ENCODE measurements at regions not wholly inside any gene's neighbourhood (a gene's known extent, or its start where the extent isn't known, plus 50 kb on each side); places are given as distances from the start of the nearest gene placed in this dataset.

DNA sequence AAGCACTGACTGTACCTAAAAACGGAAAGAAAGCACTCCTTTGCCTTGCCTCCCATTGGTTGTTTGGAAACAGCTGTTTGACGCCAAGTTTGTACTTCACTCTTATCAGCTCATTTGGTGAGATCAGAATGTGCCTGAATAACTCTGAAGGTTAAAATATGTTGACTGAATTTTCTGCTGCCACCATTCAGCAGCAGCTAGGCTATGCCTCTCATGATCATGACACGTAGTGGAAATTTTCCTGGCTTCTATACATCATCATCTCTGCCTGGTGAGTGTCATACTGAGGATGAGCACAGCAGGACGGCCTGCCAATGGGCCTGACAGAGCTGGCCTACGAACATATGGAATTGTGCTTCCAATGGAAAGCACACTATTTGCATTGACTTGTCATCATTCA is 704.9 kb upstream of the CITED2 start:
- Histone ChIP-seq H3K4me3 (ENCODE audit: low read length) (no peak overlapping the region), H2BK5ac (ENCODE audit: low read length) (no peak overlapping the region), H3K79me2 (ENCODE audit: control insufficient read depth, insufficient read depth, low read length) (no peaks in the 10 kb centered on the region), H3K79me1 (ENCODE audit: low read length) (no peaks in the 10 kb centered on the region), H3K18ac (ENCODE audit: low read length) (no peak overlapping the region), H4K8ac (ENCODE audit: low read depth, low read length) (no peak overlapping the region), H2BK15ac (replicated peaks; ENCODE audit: low read depth) (no peak overlapping the region), H3K4me2 (ENCODE audit: low read length) (no peak overlapping the region), H3K27ac (ENCODE audit: low read depth, low read length) (no peak overlapping the region), H3K4ac (ENCODE audit: low read depth, low read length) (no peak overlapping the region), H3K56ac (ENCODE audit: low read length) (no peak overlapping the region), H3K36me3 (ENCODE audit: control insufficient read depth, insufficient read depth, low read length) (no peaks in the 10 kb centered on the region), H3K27me3 (ENCODE audit: insufficient read depth, low read length, poor library complexity) (no peaks in the 10 kb centered on the region), H3K4me1 (ENCODE audit: control insufficient read depth, low read depth, low read length) (no peaks in the 10 kb centered on the region), H2AK5ac (ENCODE audit: low read length) (no peak overlapping the region), H4K5ac (ENCODE audit: low read length) (no peak overlapping the region), H2BK120ac (ENCODE audit: low read depth, low read length) (no peak overlapping the region), H3K23ac (ENCODE audit: low read length) (no peak overlapping the region), H3K9ac (ENCODE audit: low read length) (no peak overlapping the region)
- DNase-seq = peak; percentile 6
- no CpG with 5 or more reads among the region's 5 CpGs for WGBS (ENCODE audit: extremely low coverage, insufficient coverage, low lambda C conversion rate)

DNA sequence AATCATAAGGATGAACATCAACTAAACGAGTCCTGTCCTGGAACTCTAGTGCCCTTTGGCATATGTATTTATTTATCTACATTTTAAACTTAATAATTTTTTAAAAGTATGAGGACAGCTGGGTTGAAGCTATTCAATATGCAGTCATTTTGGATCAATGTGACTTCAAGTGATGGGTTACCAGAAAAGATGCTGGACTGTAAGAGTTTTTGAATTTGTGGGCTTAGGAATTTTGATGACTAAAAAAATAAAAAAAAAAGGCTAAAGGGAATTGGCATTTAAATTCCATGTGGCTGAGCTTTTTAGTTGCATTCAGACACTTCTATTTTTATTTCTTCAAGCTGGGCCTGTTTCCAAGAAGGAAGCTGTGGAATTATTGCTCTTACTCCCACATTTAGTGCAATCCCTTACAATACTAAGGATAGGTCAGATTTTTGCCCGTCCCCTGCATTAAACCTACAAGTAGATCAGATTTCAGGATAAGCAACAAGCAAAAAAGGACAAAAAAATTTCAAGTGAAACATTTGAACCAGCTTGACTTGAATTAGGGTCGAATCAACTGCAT is 704.2 kb upstream of the CITED2 start:
- Histone ChIP-seq H3K56ac (ENCODE audit: low read length) (no peak overlapping the region), H3K27me3 (ENCODE audit: insufficient read depth, low read length, poor library complexity) (no peaks in the 10 kb centered on the region), H2AK5ac (ENCODE audit: low read length) (no peak overlapping the region), H3K18ac (ENCODE audit: low read length) (no peak overlapping the region), H3K27ac (ENCODE audit: low read depth, low read length) (no peak overlapping the region), H2BK120ac (ENCODE audit: low read depth, low read length) (no peak overlapping the region), H4K5ac (ENCODE audit: low read length) (no peak overlapping the region), H3K4me3 (ENCODE audit: low read length) (no peak overlapping the region), H3K23ac (ENCODE audit: low read length) (no peak overlapping the region), H2BK15ac (replicated peaks; ENCODE audit: low read depth) (no peak overlapping the region), H3K9ac (ENCODE audit: low read length) (no peak overlapping the region), H3K79me1 (ENCODE audit: low read length) (no peaks in the 10 kb centered on the region), H3K36me3 (ENCODE audit: control insufficient read depth, insufficient read depth, low read length) (no peaks in the 10 kb centered on the region), H3K79me2 (ENCODE audit: control insufficient read depth, insufficient read depth, low read length) (no peaks in the 10 kb centered on the region), H3K4me2 (ENCODE audit: low read length) (no peak overlapping the region), H4K8ac (ENCODE audit: low read depth, low read length) (no peak overlapping the region), H3K4me1 (ENCODE audit: control insufficient read depth, low read depth, low read length) (no peaks in the 10 kb centered on the region), H3K4ac (ENCODE audit: low read depth, low read length) (no peak overlapping the region), H2BK5ac (ENCODE audit: low read length) (no peak overlapping the region)
- WGBS (ENCODE audit: extremely low coverage, insufficient coverage, low lambda C conversion rate) = no CpG with 5 or more reads among the region's 3 CpGs
- no peak for DNase-seq

- no peak overlapping the region for H3K23ac ChIP-seq (ENCODE audit: low read length)
- DNase-seq = no peak
- no peak overlapping the region for H2AK5ac ChIP-seq (ENCODE audit: low read length)
- no peaks in the 10 kb centered on the region for H3K79me2 ChIP-seq (ENCODE audit: control insufficient read depth, insufficient read depth, low read length)
- no peak overlapping the region for H4K8ac ChIP-seq (ENCODE audit: low read depth, low read length)
- no peaks in the 10 kb centered on the region for H3K79me1 ChIP-seq (ENCODE audit: low read length)
- H3K27ac ChIP-seq (ENCODE audit: low read depth, low read length) = no peak overlapping the region
- no peak overlapping the region for H2BK5ac ChIP-seq (ENCODE audit: low read length)
- H3K56ac ChIP-seq (ENCODE audit: low read length) = no peak overlapping the region
- no peak overlapping the region for H2BK15ac ChIP-seq (replicated peaks; ENCODE audit: low read depth)
- no peaks in the 10 kb centered on the region for H3K27me3 ChIP-seq (ENCODE audit: insufficient read depth, low read length, poor library complexity)
- H3K4me1 ChIP-seq (ENCODE audit: control insufficient read depth, low read depth, low read length) = no peaks in the 10 kb centered on the region
- no peak overlapping the region for H3K4me2 ChIP-seq (ENCODE audit: low read length)
- no peak overlapping the region for H3K18ac ChIP-seq (ENCODE audit: low read length)
- no peak overlapping the region for H3K9ac ChIP-seq (ENCODE audit: low read length)
- H3K36me3 ChIP-seq (ENCODE audit: control insufficient read depth, insufficient read depth, low read length) = no peaks in the 10 kb centered on the region
- H3K4me3 ChIP-seq (ENCODE audit: low read length) = no peak overlapping the region
- no peak overlapping the region for H4K5ac ChIP-seq (ENCODE audit: low read length)
- WGBS (ENCODE audit: extremely low coverage, insufficient coverage, low lambda C conversion rate) = no CpG with 5 or more reads among the region's 5 CpGs
- H2BK120ac ChIP-seq (ENCODE audit: low read depth, low read length) = no peak overlapping the region
- no peak overlapping the region for H3K4ac ChIP-seq (ENCODE audit: low read depth, low read length)
These were observed 703.5 kb upstream of the CITED2 start for GRCh38 chr6:140077827-140078560.

DNA sequence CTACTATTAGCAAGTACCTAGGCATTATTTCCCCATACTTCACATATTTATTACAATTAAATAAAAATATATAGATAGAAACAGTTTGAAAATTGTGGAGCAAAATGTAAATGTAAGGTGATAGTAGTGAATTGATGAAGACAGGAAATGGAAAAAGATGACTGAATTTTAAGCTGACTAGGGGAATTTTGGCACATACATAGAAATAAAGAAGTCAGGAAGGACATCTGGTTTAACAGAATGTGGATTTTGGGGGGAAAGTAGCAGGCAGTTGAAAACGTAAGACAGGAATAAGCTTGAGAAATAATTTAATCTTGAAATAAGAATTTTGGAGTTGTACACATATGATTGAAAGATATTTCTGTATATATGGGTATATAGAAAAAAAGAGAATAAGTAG is 701.7 kb upstream of the CITED2 start:
- Histone ChIP-seq H3K18ac (ENCODE audit: low read length) (no peak overlapping the region), H3K4me2 (ENCODE audit: low read length) (no peak overlapping the region), H3K27me3 (ENCODE audit: insufficient read depth, low read length, poor library complexity) (no peaks in the 10 kb centered on the region), H2BK120ac (ENCODE audit: low read depth, low read length) (no peak overlapping the region), H3K4me3 (ENCODE audit: low read length) (no peak overlapping the region), H2BK5ac (ENCODE audit: low read length) (no peak overlapping the region), H3K4me1 (ENCODE audit: control insufficient read depth, low read depth, low read length) (no peaks in the 10 kb centered on the region), H2AK5ac (ENCODE audit: low read length) (no peak overlapping the region), H4K8ac (ENCODE audit: low read depth, low read length) (no peak overlapping the region), H2BK15ac (replicated peaks; ENCODE audit: low read depth) (no peak overlapping the region), H3K23ac (ENCODE audit: low read length) (no peak overlapping the region), H3K79me2 (ENCODE audit: control insufficient read depth, insufficient read depth, low read length) (no peaks in the 10 kb centered on the region), H3K4ac (ENCODE audit: low read depth, low read length) (no peak overlapping the region), H3K79me1 (ENCODE audit: low read length) (no peaks in the 10 kb centered on the region), H3K36me3 (ENCODE audit: control insufficient read depth, insufficient read depth, low read length) (no peaks in the 10 kb centered on the region), H3K27ac (ENCODE audit: low read depth, low read length) (no peak overlapping the region), H3K56ac (ENCODE audit: low read length) (no peak overlapping the region), H3K9ac (ENCODE audit: low read length) (no peak overlapping the region), H4K5ac (ENCODE audit: low read length) (no peak overlapping the region)
- WGBS (ENCODE audit: extremely low coverage, insufficient coverage, low lambda C conversion rate) = no CpG with 5 or more reads among the region's 1 CpG
- no peak for DNase-seq

DNA sequence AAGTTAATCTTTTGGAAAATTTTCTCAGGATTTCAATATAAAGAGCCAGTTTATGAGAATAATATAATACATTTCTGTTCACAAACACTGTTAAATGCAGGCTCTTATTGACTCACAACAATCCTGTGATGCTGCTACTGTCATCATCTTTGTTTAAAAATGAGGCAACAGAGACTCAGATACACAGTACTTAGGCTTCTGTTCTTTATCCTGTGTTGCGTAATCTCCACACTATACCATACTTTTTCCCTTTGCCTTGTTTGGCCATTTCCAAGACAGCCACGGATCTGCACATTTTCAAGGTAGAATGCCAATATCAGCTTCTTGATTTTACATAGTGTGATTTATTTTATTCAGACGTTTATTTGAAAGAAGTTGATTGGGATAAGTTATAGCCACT is 699.0 kb upstream of the CITED2 start:
- no peak overlapping the region for H4K8ac ChIP-seq (ENCODE audit: low read depth, low read length)
- no peak overlapping the region for H3K4me2 ChIP-seq (ENCODE audit: low read length)
- no peak overlapping the region for H3K4me3 ChIP-seq (ENCODE audit: low read length)
- no peak overlapping the region for H4K5ac ChIP-seq (ENCODE audit: low read length)
- no peaks in the 10 kb centered on the region for H3K27me3 ChIP-seq (ENCODE audit: insufficient read depth, low read length, poor library complexity)
- H3K27ac ChIP-seq (ENCODE audit: low read depth, low read length) = no peak overlapping the region
- H3K4ac ChIP-seq (ENCODE audit: low read depth, low read length) = no peak overlapping the region
- no peaks in the 10 kb centered on the region for H3K79me1 ChIP-seq (ENCODE audit: low read length)
- no peak overlapping the region for H2AK5ac ChIP-seq (ENCODE audit: low read length)
- no peak overlapping the region for H2BK15ac ChIP-seq (replicated peaks; ENCODE audit: low read depth)
- no peak overlapping the region for H3K23ac ChIP-seq (ENCODE audit: low read length)
- no peak overlapping the region for H3K56ac ChIP-seq (ENCODE audit: low read length)
- no peaks in the 10 kb centered on the region for H3K79me2 ChIP-seq (ENCODE audit: control insufficient read depth, insufficient read depth, low read length)
- no peak for DNase-seq
- no CpG with 5 or more reads among the region's 3 CpGs for WGBS (ENCODE audit: extremely low coverage, insufficient coverage, low lambda C conversion rate)
- no peak overlapping the region for H2BK5ac ChIP-seq (ENCODE audit: low read length)
- no peaks in the 10 kb centered on the region for H3K36me3 ChIP-seq (ENCODE audit: control insufficient read depth, insufficient read depth, low read length)
- no peak overlapping the region for H3K18ac ChIP-seq (ENCODE audit: low read length)
- no peak overlapping the region for H3K9ac ChIP-seq (ENCODE audit: low read length)
- no peak overlapping the region for H2BK120ac ChIP-seq (ENCODE audit: low read depth, low read length)
- H3K4me1 ChIP-seq (ENCODE audit: control insufficient read depth, low read depth, low read length) = no peaks in the 10 kb centered on the region

DNA sequence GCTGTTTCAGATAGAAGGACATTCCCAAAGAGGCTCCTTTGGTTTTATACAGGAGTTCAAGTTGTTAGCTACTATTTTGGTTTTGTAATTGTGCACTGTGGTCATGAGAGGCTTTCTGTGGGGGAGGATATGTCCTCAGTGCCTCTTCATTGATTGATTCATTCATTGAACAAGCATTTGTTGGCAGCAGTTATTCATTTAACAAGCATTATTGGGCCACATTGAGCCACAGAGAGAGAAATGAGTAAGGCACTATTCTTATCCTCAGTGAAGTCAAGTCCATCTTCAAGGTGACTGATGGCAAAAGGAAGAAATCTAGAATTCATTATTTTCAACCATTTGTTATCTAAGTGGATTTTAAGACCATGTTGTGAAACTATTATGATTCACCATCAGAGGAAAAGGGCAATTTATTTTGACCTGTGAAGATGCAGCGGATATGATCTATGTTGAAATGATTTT is 697.2 kb upstream of the CITED2 start:
- Histone ChIP-seq H4K8ac (ENCODE audit: low read depth, low read length) (no peak overlapping the region), H3K79me2 (ENCODE audit: control insufficient read depth, insufficient read depth, low read length) (no peaks in the 10 kb centered on the region), H3K9ac (ENCODE audit: low read length) (no peak overlapping the region), H4K5ac (ENCODE audit: low read length) (no peak overlapping the region), H3K4ac (ENCODE audit: low read depth, low read length) (no peak overlapping the region), H3K18ac (ENCODE audit: low read length) (no peak overlapping the region), H3K23ac (ENCODE audit: low read length) (no peak overlapping the region), H2BK15ac (replicated peaks; ENCODE audit: low read depth) (no peak overlapping the region), H3K4me3 (ENCODE audit: low read length) (no peak overlapping the region), H3K4me1 (ENCODE audit: control insufficient read depth, low read depth, low read length) (no peaks in the 10 kb centered on the region), H3K56ac (ENCODE audit: low read length) (no peak overlapping the region), H3K27me3 (ENCODE audit: insufficient read depth, low read length, poor library complexity) (no peaks in the 10 kb centered on the region), H3K27ac (ENCODE audit: low read depth, low read length) (no peak overlapping the region), H2BK120ac (ENCODE audit: low read depth, low read length) (no peak overlapping the region), H3K79me1 (ENCODE audit: low read length) (no peaks in the 10 kb centered on the region), H3K4me2 (ENCODE audit: low read length) (no peak overlapping the region), H3K36me3 (ENCODE audit: control insufficient read depth, insufficient read depth, low read length) (no peaks in the 10 kb centered on the region), H2BK5ac (ENCODE audit: low read length) (no peak overlapping the region), H2AK5ac (ENCODE audit: low read length) (no peak overlapping the region)
- no peak for DNase-seq
- WGBS (ENCODE audit: extremely low coverage, insufficient coverage, low lambda C conversion rate) = no CpG with 5 or more reads among the region's 1 CpG

All from mesendoderm (in vitro differentiated cells).